ENCODE measurements at regions not wholly inside any gene's neighbourhood (a gene's known extent, or its start where the extent isn't known, plus 50 kb on each side); places are given as distances from the start of the nearest gene placed in this dataset.
"Not testable (repeated sequence)": the region's sequence is repeated elsewhere in the genome, so short reads cannot be mapped to it uniquely, and the experiment has no call there.

- H3K27me3 Mint-ChIP-seq (ENCODE audit: low read depth, unreplicated experiment); H3K27me3 ChIP-seq (ENCODE audit: insufficient read depth, low read length); H3K4me3 Mint-ChIP-seq (ENCODE audit: unreplicated experiment); H3K4me2 ChIP-seq (ENCODE audit: low read length); H3K9me3 Mint-ChIP-seq (ENCODE audit: unreplicated experiment); H3K9ac ChIP-seq (ENCODE audit: low read length); H3K4me3 ChIP-seq (ENCODE audit: insufficient read depth, low read depth, low read length); H4K20me1 ChIP-seq (ENCODE audit: insufficient read depth, low read length); H3K4me1 ChIP-seq (ENCODE audit: insufficient read depth, low read length); H3K9me3 ChIP-seq (ENCODE audit: insufficient read depth, low read depth, low read length); DNase-seq (ENCODE audit: low read depth); H3K36me3 ChIP-seq (ENCODE audit: insufficient read depth, low read length); H3K36me3 Mint-ChIP-seq (ENCODE audit: low read depth, unreplicated experiment); FAIRE-seq; H3K27ac Mint-ChIP-seq (ENCODE audit: unreplicated experiment); H2AFZ ChIP-seq (ENCODE audit: low read depth, low read length); H3K27ac ChIP-seq (ENCODE audit: low read depth, low read length); H3K79me2 ChIP-seq (ENCODE audit: insufficient read depth, low read length): not testable (repeated sequence)
- H3K4me1 Mint-ChIP-seq (ENCODE audit: low read depth, unreplicated experiment), result peaks cover 18% of the 10 kb centered on the region
These were observed 98.0 kb downstream of the TTC6 start for GRCh38 chr14:37693420-37693819.

- Mint-ChIP-seq H3K4me1 (ENCODE audit: low read depth, unreplicated experiment) (peaks cover 21% of the 10 kb centered on the region), H3K27ac (ENCODE audit: unreplicated experiment) (no peak overlapping the region), H3K27me3 (ENCODE audit: low read depth, unreplicated experiment) (no peaks in the 10 kb centered on the region)
These were observed 100.4 kb downstream of the TTC6 start for GRCh38 chr14:37695866-37696265.

GRCh38 chr14:37697489-37698121 lies 102.2 kb downstream of the TTC6 start:
- Histone ChIP-seq H4K20me1 (ENCODE audit: insufficient read depth, low read length) (no peaks in the 10 kb centered on the region), H3K4me2 (ENCODE audit: low read length) (peak overlapping the region; percentile 72), H3K9ac (ENCODE audit: low read length) (no peak overlapping the region), H3K79me2 (ENCODE audit: insufficient read depth, low read length) (no peaks in the 10 kb centered on the region), H3K27me3 (ENCODE audit: insufficient read depth, low read length) (no peaks in the 10 kb centered on the region), H3K4me1 (ENCODE audit: insufficient read depth, low read length) (peaks cover 9% of the 10 kb centered on the region), H3K9me3 (ENCODE audit: insufficient read depth, low read depth, low read length) (no peaks in the 10 kb centered on the region), H3K36me3 (ENCODE audit: insufficient read depth, low read length) (no peaks in the 10 kb centered on the region), H3K27ac (ENCODE audit: low read depth, low read length) (peak overlapping the region; percentile 47), H2AFZ (ENCODE audit: low read depth, low read length) (no peak overlapping the region), H3K4me3 (ENCODE audit: insufficient read depth, low read depth, low read length) (peak overlapping the region; percentile 22)
- peak; percentile 69 for FAIRE-seq
- peak; percentile 87 for DNase-seq (ENCODE audit: low read depth)
- Mint-ChIP-seq H3K27me3 (ENCODE audit: low read depth, unreplicated experiment) (peaks cover 3% of the 10 kb centered on the region), H3K9me3 (ENCODE audit: unreplicated experiment) (peaks cover 9% of the 10 kb centered on the region), H3K27ac (ENCODE audit: unreplicated experiment) (peak overlapping the region; percentile 72), H3K4me1 (ENCODE audit: low read depth, unreplicated experiment) (peaks cover 21% of the 10 kb centered on the region), H3K36me3 (ENCODE audit: low read depth, unreplicated experiment) (no peaks in the 10 kb centered on the region), H3K4me3 (ENCODE audit: unreplicated experiment) (no peak overlapping the region)
- TF ChIP-seq CTCF (IDR thresholded peaks at IDR 0.05; ENCODE audit: insufficient read depth, low read depth, low read length) (no peak), EZH2 (IDR thresholded peaks at IDR 0.05; ENCODE audit: insufficient read depth, low read length) (no peak)

More at GRCh38 chr14:37695866-37696265, 100.4 kb downstream of the TTC6 start:
- H3K4me3 ChIP-seq (ENCODE audit: insufficient read depth, low read depth, low read length), result no peak overlapping the region
- TF ChIP-seq EZH2 (IDR thresholded peaks at IDR 0.05; ENCODE audit: insufficient read depth, low read length), result no peak
- H3K4me1 ChIP-seq (ENCODE audit: insufficient read depth, low read length), result peaks cover 9% of the 10 kb centered on the region
- H3K27me3 ChIP-seq (ENCODE audit: insufficient read depth, low read length), result no peaks in the 10 kb centered on the region
- no peak overlapping the region for H2AFZ ChIP-seq (ENCODE audit: low read depth, low read length)
- FAIRE-seq (no peak), DNase-seq (ENCODE audit: low read depth) (peak; percentile 66)
- peak overlapping the region; percentile 47 for H3K27ac ChIP-seq (ENCODE audit: low read depth, low read length)
- H3K9ac ChIP-seq (ENCODE audit: low read length), result no peak overlapping the region
- Mint-ChIP-seq H3K36me3 (ENCODE audit: low read depth, unreplicated experiment) (no peaks in the 10 kb centered on the region), H3K9me3 (ENCODE audit: unreplicated experiment) (peaks cover 9% of the 10 kb centered on the region), H3K4me3 (ENCODE audit: unreplicated experiment) (no peak overlapping the region)
- H3K79me2 ChIP-seq (ENCODE audit: insufficient read depth, low read length), result no peaks in the 10 kb centered on the region
- no peaks in the 10 kb centered on the region for H3K36me3 ChIP-seq (ENCODE audit: insufficient read depth, low read length)
- no peak overlapping the region for H3K4me2 ChIP-seq (ENCODE audit: low read length)
- H3K9me3 ChIP-seq (ENCODE audit: insufficient read depth, low read depth, low read length), result no peaks in the 10 kb centered on the region
- H4K20me1 ChIP-seq (ENCODE audit: insufficient read depth, low read length), result no peaks in the 10 kb centered on the region

All from astrocyte (in vitro differentiated cells and primary cell).